Esophagus squamous epithelium (tissue), 5 donors: ENCODE measurements at regions not wholly inside any gene's neighbourhood (a gene's known extent, or its start where the extent isn't known, plus 50 kb on each side); places are given as distances from the start of the nearest gene placed in this dataset.

Source experiments
- DNase-seq: peaks from one replicate; lab custom pipeline; 2025; lab: John Stamatoyannopoulos, UW
- H3K27ac ChIP-seq, 4 donors: fragments of 200-600 bp; sonication (generic); one replicate each; pipeline ENCODE4 v1.5.1; 2016 to 2019; ENCODE audit warnings: mild to moderate bottlenecking in 1 of 4
- H3K27me3 ChIP-seq, 4 donors: fragments of 200-600 bp; sonication (generic); 1 replicate in 3 of 4; 2 replicates in 1 of 4; pipeline versions ENCODE4 v1.5.1 to v1.6.0; 2017 to 2021; ENCODE audit warnings: antibody characterized with exemption in 1 of 4
- H3K36me3 ChIP-seq, 3 donors: fragments of 200-600 bp; sonication (generic); one replicate each; pipeline ENCODE4 v1.5.1; 2016 to 2019
- H3K4me1 ChIP-seq, 3 donors: fragments of 200-600 bp; sonication (generic); one replicate each; pipeline ENCODE4 v1.5.1; 2017 to 2019
- H3K4me3 ChIP-seq, 4 donors: fragments of 200-600 bp; sonication (generic); 1 replicate in 3 of 4; 2 replicates in 1 of 4; pipeline ENCODE4 v1.5.1; 2016 to 2019; ENCODE audit warnings: mild to moderate bottlenecking in 2 of 4, moderate library complexity in 1 of 4
- H3K9me3 ChIP-seq, 3 donors: fragments of 200-600 bp; sonication (generic); one replicate each; pipeline ENCODE4 v1.5.1; 2016 to 2019
- POLR2A ChIP-seq, 4 donors: fragments of 450-650 bp; IDR thresholded peaks; one replicate each; pipeline ENCODE4 v1.6.1; 2017; ENCODE audit warnings: antibody characterized with exemption in 4 of 4, mild to moderate bottlenecking in 4 of 4, moderate library complexity in 3 of 4
- WGBS, 2 donors: methylation state at CpG; one replicate each; pipeline ENCODE4 v1.1.5; 2018; 5-methylcytosine and 5-hydroxymethylcytosine counted together
- intact Hi-C: fragments of 100-400 bp; cut with DNase I; formaldehyde crosslinking; loops from one replicate; pipeline ENCODE4 v1.15.0; 2022
- TF ChIP-seq, protein P1 (sequence below), 6 experiments: fragments of 450-650 bp in 4 of 6; fragments of 200-600 bp in 2 of 6; sonication (generic) in 2 of 6; IDR thresholded peaks; one replicate each; pipeline ENCODE4 v1.5.1; 2016 to 2019; ENCODE audit warnings: antibody characterized with exemption in 6 of 6, mild to moderate bottlenecking in 4 of 6, moderate library complexity in 4 of 6
- donor health status: DM: yes; HTN: yes; CAD: no.

DNA sequence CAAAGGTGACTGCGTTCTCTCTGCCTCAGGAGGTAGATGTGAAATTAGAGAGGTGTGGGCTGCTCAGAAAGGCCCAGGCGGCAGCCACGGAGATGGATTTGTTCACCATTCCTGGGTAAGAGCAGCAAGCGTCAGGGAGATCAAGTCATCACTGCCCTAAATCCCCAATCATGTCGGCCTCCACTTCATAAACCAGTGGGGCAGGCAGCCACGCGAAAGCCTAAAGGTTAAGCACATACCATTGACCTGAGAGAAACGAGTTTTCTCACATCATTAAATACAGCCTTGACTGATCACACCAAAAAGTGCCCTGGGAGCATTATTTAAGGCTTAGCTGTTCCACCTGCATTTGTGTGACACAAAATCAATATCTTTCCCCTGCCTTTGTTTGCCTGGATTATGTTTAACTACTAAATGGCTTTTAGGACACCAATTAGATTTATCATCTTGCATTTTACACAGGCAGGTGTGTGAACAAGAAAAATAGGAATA, 50.7 kb upstream of the FOXB1 start:
- Histone ChIP-seq H3K27ac (no peak overlapping the region), H3K27me3 (peaks cover 0 to 46% (median 0%) of the 10 kb centered on the region in 4 donors), H3K9me3 (peaks cover 0 to 6% (median 0%) of the 10 kb centered on the region in 3 donors), H3K4me1 (peaks cover 0 to 4% (median 0%) of the 10 kb centered on the region in 3 donors), H3K4me3 (no peak overlapping the region), H3K36me3 (no peaks in the 10 kb centered on the region)
- no peak for DNase-seq
- WGBS, 2 donors, result 30 to 40% methylated on average over 5 to 8 of the region's 8 CpGs
- intact Hi-C loops, result no loop called here
- TF ChIP-seq, protein P1, sequence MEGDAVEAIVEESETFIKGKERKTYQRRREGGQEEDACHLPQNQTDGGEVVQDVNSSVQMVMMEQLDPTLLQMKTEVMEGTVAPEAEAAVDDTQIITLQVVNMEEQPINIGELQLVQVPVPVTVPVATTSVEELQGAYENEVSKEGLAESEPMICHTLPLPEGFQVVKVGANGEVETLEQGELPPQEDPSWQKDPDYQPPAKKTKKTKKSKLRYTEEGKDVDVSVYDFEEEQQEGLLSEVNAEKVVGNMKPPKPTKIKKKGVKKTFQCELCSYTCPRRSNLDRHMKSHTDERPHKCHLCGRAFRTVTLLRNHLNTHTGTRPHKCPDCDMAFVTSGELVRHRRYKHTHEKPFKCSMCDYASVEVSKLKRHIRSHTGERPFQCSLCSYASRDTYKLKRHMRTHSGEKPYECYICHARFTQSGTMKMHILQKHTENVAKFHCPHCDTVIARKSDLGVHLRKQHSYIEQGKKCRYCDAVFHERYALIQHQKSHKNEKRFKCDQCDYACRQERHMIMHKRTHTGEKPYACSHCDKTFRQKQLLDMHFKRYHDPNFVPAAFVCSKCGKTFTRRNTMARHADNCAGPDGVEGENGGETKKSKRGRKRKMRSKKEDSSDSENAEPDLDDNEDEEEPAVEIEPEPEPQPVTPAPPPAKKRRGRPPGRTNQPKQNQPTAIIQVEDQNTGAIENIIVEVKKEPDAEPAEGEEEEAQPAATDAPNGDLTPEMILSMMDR (IDR thresholded peaks at IDR 0.05), result no peak
- no peak for TF ChIP-seq POLR2A (IDR thresholded peaks at IDR 0.05)

DNA sequence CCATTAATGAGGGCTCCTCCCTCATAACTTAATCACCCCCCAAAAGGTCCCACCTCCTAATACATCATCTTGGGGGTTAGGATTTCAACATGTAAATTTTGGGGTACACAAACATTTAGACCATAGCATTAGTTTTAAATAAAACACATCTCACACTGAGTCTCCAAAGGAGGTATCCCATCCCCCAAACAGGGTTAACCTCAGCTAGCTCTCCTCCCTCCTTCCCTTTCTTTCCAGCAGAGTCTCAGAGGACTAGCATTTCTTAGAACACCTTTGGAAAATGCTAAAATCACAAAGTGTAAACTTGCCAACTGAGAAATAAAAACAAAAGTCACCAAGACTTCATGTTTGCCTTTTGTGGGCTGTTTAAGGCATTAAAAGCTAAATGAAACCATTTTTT, 51.2 kb upstream of the FOXB1 start:
- TF ChIP-seq, protein P1 (IDR thresholded peaks at IDR 0.05), result no peak
- TF ChIP-seq POLR2A (IDR thresholded peaks at IDR 0.05), result no peak
- Histone ChIP-seq H3K4me1 (peaks cover 0 to 4% (median 0%) of the 10 kb centered on the region in 3 donors), H3K9me3 (peaks cover 0 to 2% (median 0%) of the 10 kb centered on the region in 3 donors), H3K27ac (no peak overlapping the region), H3K27me3 (peaks cover 0 to 46% (median 0%) of the 10 kb centered on the region in 4 donors), H3K4me3 (no peak overlapping the region), H3K36me3 (no peaks in the 10 kb centered on the region)
- intact Hi-C loops, result no loop called here
- DNase-seq, result no peak

DNA sequence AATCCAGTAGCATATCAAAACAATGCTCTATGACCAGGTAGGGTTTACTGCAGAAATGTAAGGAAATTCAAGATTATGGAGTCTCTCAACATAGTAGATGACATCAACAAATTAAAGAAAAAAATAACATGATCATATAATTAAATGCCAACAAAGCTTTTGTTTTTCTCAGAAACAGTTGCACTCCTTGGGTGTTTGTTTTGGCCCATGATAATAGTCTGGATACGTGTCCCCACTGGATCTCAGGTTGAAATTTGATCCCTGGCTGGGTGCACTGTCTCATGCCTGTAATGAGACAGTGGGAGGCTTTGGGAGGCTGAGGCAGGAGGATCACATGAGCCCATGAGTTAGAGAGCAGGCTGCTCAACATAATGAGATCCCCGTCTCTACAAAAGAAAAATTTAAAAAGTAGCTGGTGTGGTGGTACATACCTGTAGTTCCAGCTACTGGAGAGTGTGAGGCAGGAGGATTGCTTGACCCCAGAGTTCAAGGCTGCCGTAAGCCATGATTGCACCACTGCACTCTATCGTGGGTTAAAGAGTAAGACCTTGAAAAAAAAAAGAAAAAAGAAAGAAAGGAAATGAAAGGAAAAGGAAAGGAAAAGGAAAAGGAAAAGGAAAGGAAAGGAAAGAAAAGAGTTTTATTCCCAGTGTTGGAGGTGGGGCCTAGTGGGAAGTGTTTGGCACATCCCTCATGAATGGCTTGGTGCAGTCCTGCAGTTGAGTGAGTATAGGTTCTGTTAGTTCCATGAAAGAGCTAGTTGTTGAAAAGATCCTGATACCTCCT, 53.3 kb upstream of the FOXB1 start:
- Histone ChIP-seq H3K9me3 (no peaks in the 10 kb centered on the region), H3K27me3 (peaks cover 0 to 33% (median 0%) of the 10 kb centered on the region in 4 donors), H3K4me1 (peaks cover 0 to 4% (median 0%) of the 10 kb centered on the region in 3 donors), H3K36me3 (no peaks in the 10 kb centered on the region), H3K4me3 (no peak overlapping the region), H3K27ac (no peak overlapping the region)
- DNase-seq, result no peak
- intact Hi-C loops, result no loop called here
- 72 to 74% methylated on average over 4 of the region's 4 CpGs for WGBS, 2 donors
- no peak for TF ChIP-seq POLR2A (IDR thresholded peaks at IDR 0.05)
- TF ChIP-seq, protein P1 (IDR thresholded peaks at IDR 0.05), result no peak

DNA sequence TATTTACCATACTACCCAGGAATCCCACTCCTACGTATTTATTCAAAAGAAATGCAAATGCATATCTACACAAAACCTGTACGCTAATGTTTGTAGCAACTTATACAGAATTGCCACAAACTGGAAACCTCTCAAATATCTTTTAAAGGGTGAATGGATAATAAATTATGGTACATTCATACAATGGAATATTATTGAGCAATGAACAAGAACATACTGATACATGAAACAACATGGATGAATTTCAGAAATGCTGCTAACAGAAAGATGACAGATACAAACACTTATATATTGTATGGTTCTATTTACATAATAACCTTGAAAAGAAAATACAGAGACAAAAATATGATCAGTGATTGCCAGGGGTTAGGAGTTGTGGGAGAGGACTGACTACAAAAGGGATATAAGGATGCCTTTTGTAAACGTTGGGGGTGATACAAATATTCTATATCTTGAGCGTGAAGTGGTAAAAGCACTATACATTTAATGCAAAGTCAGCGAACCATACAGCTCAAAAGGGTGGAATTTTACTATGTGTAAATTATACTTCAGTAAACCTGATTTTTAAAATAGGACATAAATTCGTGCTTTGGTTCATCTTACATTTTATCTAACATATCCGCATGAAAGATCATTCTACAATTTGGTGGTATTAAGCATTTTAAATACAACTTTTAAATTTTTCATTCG, 55.0 kb upstream of the FOXB1 start:
- TF ChIP-seq, protein P1 (IDR thresholded peaks at IDR 0.05), result no peak
- no peak for TF ChIP-seq POLR2A (IDR thresholded peaks at IDR 0.05)

DNA sequence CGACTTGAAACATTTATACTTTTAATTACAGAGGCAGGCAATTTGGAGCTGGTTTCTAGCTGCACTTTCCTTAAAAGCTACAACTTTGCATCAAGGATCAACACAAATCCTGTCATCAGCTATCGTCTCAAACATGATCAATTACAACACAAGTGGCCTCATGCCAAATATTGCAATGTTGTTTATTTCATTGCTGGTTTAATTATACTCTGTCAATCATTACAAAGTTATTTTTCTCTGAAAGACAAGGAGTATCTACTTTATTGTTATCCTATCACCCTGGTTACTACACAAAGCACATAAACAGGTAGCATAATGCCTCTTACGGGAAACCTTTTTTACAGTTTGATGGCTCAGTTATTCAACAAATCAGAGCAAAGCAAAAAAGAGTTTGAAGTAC, 58.0 kb upstream of the FOXB1 start:
- H3K36me3 ChIP-seq, result no peaks in the 10 kb centered on the region
- intact Hi-C loops, result no loop called here
- H3K27ac ChIP-seq, result no peak overlapping the region
- H3K9me3 ChIP-seq, result no peaks in the 10 kb centered on the region
- 56 to 58% methylated on average over 3 of the region's 3 CpGs for WGBS, 2 donors
- DNase-seq, result no peak
- H3K27me3 ChIP-seq, result peaks cover 0 to 45% (median 0%) of the 10 kb centered on the region in 4 donors
- H3K4me3 ChIP-seq, result no peak overlapping the region
- no peaks in the 10 kb centered on the region for H3K4me1 ChIP-seq
- TF ChIP-seq, protein P1 (IDR thresholded peaks at IDR 0.05), result no peak
- TF ChIP-seq POLR2A (IDR thresholded peaks at IDR 0.05), result no peak

More for the DNA sequence above, 55.0 kb upstream of the FOXB1 start:
- Histone ChIP-seq H3K4me1 (peaks cover 0 to 4% (median 0%) of the 10 kb centered on the region in 3 donors), H3K36me3 (no peaks in the 10 kb centered on the region), H3K4me3 (no peak overlapping the region), H3K27ac (no peak overlapping the region), H3K9me3 (no peaks in the 10 kb centered on the region), H3K27me3 (peaks cover 0 to 29% (median 0%) of the 10 kb centered on the region in 4 donors)
- no peak for DNase-seq
- intact Hi-C loops, result no loop called here
- WGBS, 2 donors, result 81 to 83% methylated on average over 8 of the region's 8 CpGs
